ENCODE measurements at regions not wholly inside any gene's neighbourhood (a gene's known extent, or its start where the extent isn't known, plus 50 kb on each side); places are given as distances from the start of the nearest gene placed in this dataset.

GRCh38 chr11:32187111-32187510 is 96.2 kb downstream of the RCN1 start:
- no peak for TF ChIP-seq CTCF (IDR thresholded peaks at IDR 0.05)
- Mint-ChIP-seq H3K4me1 (peaks cover 4% of the 10 kb centered on the region), H3K27ac (no peak overlapping the region), H3K9me3 (peaks cover 0 to 2% (median 0%) of the 10 kb centered on the region in 7 donors), H3K4me3 (no peak overlapping the region), H3K36me3 (no peaks in the 10 kb centered on the region), H3K27me3 (ENCODE audit: low read depth in 3 of 3) (peaks cover 0 to 4% (median 2%) of the 10 kb centered on the region in 3 donors)
- Histone ChIP-seq H3K4me2 (replicated peaks; ENCODE audit: extremely low read depth, low read length, poor library complexity, severe bottlenecking) (no peak overlapping the region), H4K20me1 (ENCODE audit: insufficient read depth, low read length) (no peaks in the 10 kb centered on the region), H3K27me3 (ENCODE audit: control insufficient read depth in 2 of 2, insufficient read depth in 2 of 2, low read length in 2 of 2) (no peaks in the 10 kb centered on the region), H3K36me3 (replicated peaks in 1 of 2; ENCODE audit: control insufficient read depth in 1 of 2, insufficient read depth in 2 of 2, low read length in 2 of 2) (no peaks in the 10 kb centered on the region), H3K9ac (ENCODE audit: insufficient read depth, low read length, poor library complexity, severe bottlenecking) (no peak overlapping the region), H3K4me1 (ENCODE audit: control insufficient read depth in 1 of 2, insufficient read depth in 2 of 2, low read length in 2 of 2) (no peaks in the 10 kb centered on the region), H2AFZ (ENCODE audit: insufficient read depth, low read depth, low read length, poor library complexity, severe bottlenecking) (no peak overlapping the region), H3K4me3 (replicated peaks in 1 of 3; ENCODE audit: low read depth in 2 of 3, low read length in 3 of 3) (no peak overlapping the region), H3K9me3 (replicated peaks in 1 of 2; ENCODE audit: control insufficient read depth in 1 of 2, insufficient read depth in 1 of 2, low read length in 2 of 2) (no peaks in the 10 kb centered on the region), H3K27ac (ENCODE audit: low read depth in 1 of 2, low read length in 2 of 2) (no peak overlapping the region), H3K79me2 (ENCODE audit: insufficient read depth, low read length) (no peaks in the 10 kb centered on the region)
- intact Hi-C loops (cut with micrococcal nuclease): no loop called here
- no peak for DNase-seq

GRCh38 chr11:32188785-32189184 is 97.9 kb downstream of the RCN1 start:
- H3K36me3 Mint-ChIP-seq: no peaks in the 10 kb centered on the region
- Histone ChIP-seq H3K4me3 (replicated peaks in 1 of 3; ENCODE audit: low read depth in 2 of 3, low read length in 3 of 3) (no peak overlapping the region), H3K9ac (ENCODE audit: insufficient read depth, low read length, poor library complexity, severe bottlenecking) (no peak overlapping the region), H3K27ac (ENCODE audit: low read depth in 1 of 2, low read length in 2 of 2) (no peak overlapping the region), H3K27me3 (ENCODE audit: control insufficient read depth in 2 of 2, insufficient read depth in 2 of 2, low read length in 2 of 2) (no peaks in the 10 kb centered on the region), H3K4me2 (replicated peaks; ENCODE audit: extremely low read depth, low read length, poor library complexity, severe bottlenecking) (no peak overlapping the region), H3K79me2 (ENCODE audit: insufficient read depth, low read length) (no peaks in the 10 kb centered on the region), H3K36me3 (replicated peaks in 1 of 2; ENCODE audit: control insufficient read depth in 1 of 2, insufficient read depth in 2 of 2, low read length in 2 of 2) (no peaks in the 10 kb centered on the region), H3K9me3 (replicated peaks in 1 of 2; ENCODE audit: control insufficient read depth in 1 of 2, insufficient read depth in 1 of 2, low read length in 2 of 2) (no peaks in the 10 kb centered on the region), H3K4me1 (ENCODE audit: control insufficient read depth in 1 of 2, insufficient read depth in 2 of 2, low read length in 2 of 2) (no peaks in the 10 kb centered on the region), H4K20me1 (ENCODE audit: insufficient read depth, low read length) (no peaks in the 10 kb centered on the region), H2AFZ (ENCODE audit: insufficient read depth, low read depth, low read length, poor library complexity, severe bottlenecking) (no peak overlapping the region)
- no peak for DNase-seq
- H3K4me1 Mint-ChIP-seq: peaks cover 6% of the 10 kb centered on the region
- TF ChIP-seq CTCF (IDR thresholded peaks at IDR 0.05): no peak
- no peak overlapping the region for H3K27ac Mint-ChIP-seq
- H3K27me3 Mint-ChIP-seq (ENCODE audit: low read depth in 3 of 3): peaks cover 0 to 4% (median 2%) of the 10 kb centered on the region in 3 donors
- H3K9me3 Mint-ChIP-seq: peaks cover 0 to 2% (median 0%) of the 10 kb centered on the region in 7 donors
- WGBS (ENCODE audit: insufficient coverage): 93% methylated on average over 3 of the region's 4 CpGs
- intact Hi-C loops (cut with micrococcal nuclease): no loop called here
- H3K4me3 Mint-ChIP-seq: no peak overlapping the region
